Keratinocyte (primary cell): ENCODE measurements at regions not wholly inside any gene's neighbourhood (a gene's known extent, or its start where the extent isn't known, plus 50 kb on each side); places are given as distances from the start of the nearest gene placed in this dataset.

Source experiments
- DNase-seq: peaks from one replicate; pipeline ENCODE4 v3.0.0-alpha.2; 2011; ENCODE audit warnings: low read depth, missing footprints, low spot score
- FAIRE-seq: peaks from 2 replicates; lab custom pipeline; 2011; peaks lifted over from hg19 to GRCh38; lab: Jason Lieb, UNC
- H2AFZ ChIP-seq: 2 replicates; pipeline ENCODE4 v1.6.0; 2012; ENCODE audit warnings: low read length, control low read depth, inconsistent platforms; ENCODE audit not compliant: control insufficient read depth
- H3K27ac ChIP-seq: 2 replicates; pipeline ENCODE4 v1.5.1; 2011; ENCODE audit warnings: low read length; ENCODE audit not compliant: control insufficient read depth, insufficient read depth
- H3K27me3 ChIP-seq: 3 replicates; pipeline ENCODE4 v1.6.0; 2011; ENCODE audit warnings: low read length; ENCODE audit not compliant: control insufficient read depth, insufficient read depth; ENCODE audit errors: extremely low read depth
- H3K36me3 ChIP-seq, 2 experiments: 2 replicates in 1 of 2; 3 replicates in 1 of 2; pipeline ENCODE4 v1.5.1; 2011; ENCODE audit warnings: low read length in 2 of 2, mild to moderate bottlenecking in 1 of 2; ENCODE audit not compliant: control insufficient read depth in 2 of 2, insufficient read depth in 2 of 2; ENCODE audit errors: extremely low read depth in 1 of 2
- H3K4me1 ChIP-seq: 3 replicates; pipeline ENCODE4 v1.5.1; 2011; ENCODE audit warnings: low read length; ENCODE audit not compliant: control insufficient read depth, insufficient read depth; ENCODE audit errors: extremely low read depth
- H3K4me2 ChIP-seq: 3 replicates; pipeline ENCODE4 v1.6.0; 2011; ENCODE audit warnings: low read depth, low read length; ENCODE audit not compliant: control insufficient read depth, insufficient read depth; ENCODE audit errors: extremely low read depth
- H3K4me3 ChIP-seq, 3 experiments: fragments of 200-600 bp in 1 of 3; sonication (generic) in 1 of 3; 2 replicates in 2 of 3; 3 replicates in 1 of 3; pipeline ENCODE4 v1.5.1; 2011 to 2016; ENCODE audit warnings: low read length in 3 of 3, mild to moderate bottlenecking in 3 of 3, control low read depth in 2 of 3, inconsistent platforms in 1 of 3, low read depth in 1 of 3, mixed read lengths in 1 of 3, mixed run types in 1 of 3, moderate library complexity in 1 of 3; ENCODE audit not compliant: control insufficient read depth in 2 of 3, insufficient read depth in 2 of 3; ENCODE audit errors: extremely low read depth in 1 of 3
- H3K79me2 ChIP-seq: 2 replicates; pipeline ENCODE4 v1.6.0; 2012; ENCODE audit warnings: low read length; ENCODE audit not compliant: control insufficient read depth, insufficient read depth
- H3K9ac ChIP-seq: 3 replicates; pipeline ENCODE4 v1.6.0; 2011; ENCODE audit warnings: low read length; ENCODE audit not compliant: control insufficient read depth, insufficient read depth; ENCODE audit errors: extremely low read depth
- H3K9me1 ChIP-seq: 3 replicates; pipeline ENCODE4 v1.6.0; 2011; ENCODE audit warnings: low read length; ENCODE audit not compliant: control insufficient read depth, insufficient read depth; ENCODE audit errors: extremely low read depth
- H3K9me3 ChIP-seq: 2 replicates; pipeline ENCODE4 v1.5.1; 2012; ENCODE audit warnings: low read depth, low read length; ENCODE audit not compliant: control insufficient read depth
- H4K20me1 ChIP-seq: 3 replicates; pipeline ENCODE4 v1.6.0; 2011; ENCODE audit warnings: low read length; ENCODE audit not compliant: control insufficient read depth, insufficient read depth; ENCODE audit errors: extremely low read depth
- EZH2 ChIP-seq: IDR thresholded peaks from one replicate; pipeline ENCODE4 v1.6.1; 2012; ENCODE audit warnings: inconsistent platforms, mild to moderate bottlenecking, low read length, moderate library complexity
- dilution Hi-C: fragments of 300-500 bp; cut with MboI; formaldehyde crosslinking; loops from one replicate; pipeline ENCODE4 v1.7.0; 2020; ENCODE audit warnings: low sequenced_read_pairs; ENCODE audit not compliant: extremely low pct_ligation_motif_present
- TF ChIP-seq, protein P1 (sequence below), 3 experiments: IDR thresholded peaks in 1 of 3; conservative IDR thresholded peaks in 1 of 3; optimal IDR thresholded peaks in 1 of 3; 2 replicates in 2 of 3; 3 replicates in 1 of 3; pipeline versions ENCODE3 to v1.5.1; 2011; ENCODE audit warnings: low read length in 3 of 3, mild to moderate bottlenecking in 3 of 3, moderate library complexity in 2 of 3, control low read depth in 1 of 3, inconsistent platforms in 1 of 3; ENCODE audit not compliant: insufficient read depth in 2 of 3; ENCODE audit errors: extremely low read depth in 1 of 3

DNA sequence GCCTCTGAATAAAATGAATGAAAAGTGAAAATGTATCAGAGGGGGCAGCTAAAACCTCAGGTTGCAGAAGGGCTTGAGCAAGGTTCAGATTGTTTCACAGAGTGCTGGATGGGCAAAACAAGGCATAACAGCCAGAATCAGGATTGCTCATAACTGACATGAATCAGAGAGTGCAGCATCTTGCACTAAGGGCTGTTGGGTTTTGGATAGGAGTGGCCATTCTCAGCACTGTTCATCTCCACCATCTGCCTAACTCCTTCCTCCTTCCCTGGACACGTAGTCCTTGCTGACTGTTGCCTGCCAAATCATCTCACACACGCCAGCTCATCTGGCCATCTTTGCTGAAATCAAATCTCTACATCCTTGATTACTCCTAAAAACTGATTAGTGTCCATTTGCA, 75.3 kb upstream of the C1QTNF7 start:
- no peak for FAIRE-seq

DNA sequence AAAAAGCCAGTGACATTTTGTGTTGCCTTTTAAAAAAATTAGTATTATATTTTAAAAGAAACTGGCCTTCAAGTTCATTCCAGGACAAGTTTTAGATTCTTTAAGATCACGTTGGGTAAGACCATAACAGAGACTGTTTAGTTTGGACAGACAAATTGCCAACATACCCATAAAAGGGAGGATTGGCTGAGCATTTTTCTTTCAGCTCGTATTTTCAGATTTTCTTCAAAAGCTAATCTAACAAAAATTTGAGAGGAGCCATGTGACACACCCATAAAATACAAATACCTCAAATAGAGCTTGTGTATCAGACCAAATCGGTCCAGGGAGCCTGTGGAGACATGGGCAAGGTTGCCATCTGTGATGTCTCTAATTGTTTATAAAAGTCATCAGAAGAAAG, 74.6 kb upstream of the C1QTNF7 start:
- H3K9ac ChIP-seq = no peak overlapping the region
- no peak overlapping the region for H2AFZ ChIP-seq
- no peak for FAIRE-seq
- DNase-seq = no peak
- no peak overlapping the region for H3K4me2 ChIP-seq
- H3K9me3 ChIP-seq = no peaks in the 10 kb centered on the region
- no peaks in the 10 kb centered on the region for H4K20me1 ChIP-seq
- no peak overlapping the region for H3K4me3 ChIP-seq
- no peaks in the 10 kb centered on the region for H3K27me3 ChIP-seq
- TF ChIP-seq, protein P1, sequence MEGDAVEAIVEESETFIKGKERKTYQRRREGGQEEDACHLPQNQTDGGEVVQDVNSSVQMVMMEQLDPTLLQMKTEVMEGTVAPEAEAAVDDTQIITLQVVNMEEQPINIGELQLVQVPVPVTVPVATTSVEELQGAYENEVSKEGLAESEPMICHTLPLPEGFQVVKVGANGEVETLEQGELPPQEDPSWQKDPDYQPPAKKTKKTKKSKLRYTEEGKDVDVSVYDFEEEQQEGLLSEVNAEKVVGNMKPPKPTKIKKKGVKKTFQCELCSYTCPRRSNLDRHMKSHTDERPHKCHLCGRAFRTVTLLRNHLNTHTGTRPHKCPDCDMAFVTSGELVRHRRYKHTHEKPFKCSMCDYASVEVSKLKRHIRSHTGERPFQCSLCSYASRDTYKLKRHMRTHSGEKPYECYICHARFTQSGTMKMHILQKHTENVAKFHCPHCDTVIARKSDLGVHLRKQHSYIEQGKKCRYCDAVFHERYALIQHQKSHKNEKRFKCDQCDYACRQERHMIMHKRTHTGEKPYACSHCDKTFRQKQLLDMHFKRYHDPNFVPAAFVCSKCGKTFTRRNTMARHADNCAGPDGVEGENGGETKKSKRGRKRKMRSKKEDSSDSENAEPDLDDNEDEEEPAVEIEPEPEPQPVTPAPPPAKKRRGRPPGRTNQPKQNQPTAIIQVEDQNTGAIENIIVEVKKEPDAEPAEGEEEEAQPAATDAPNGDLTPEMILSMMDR (optimal IDR thresholded peaks at IDR 0.05 in 1 of 3, IDR thresholded peaks at IDR 0.05 in 1 of 3, conservative IDR thresholded peaks at IDR 0.05 in 1 of 3; ENCODE audit: extremely low read depth in 1 of 3, insufficient read depth in 2 of 3, low read length in 3 of 3) = no peak
- TF ChIP-seq EZH2 = no peak
- H3K9me1 ChIP-seq = no peaks in the 10 kb centered on the region
- peaks cover 11% of the 10 kb centered on the region for H3K4me1 ChIP-seq
- no peaks in the 10 kb centered on the region for H3K36me3 ChIP-seq
- H3K79me2 ChIP-seq = no peaks in the 10 kb centered on the region
- no peak overlapping the region for H3K27ac ChIP-seq
- dilution Hi-C loops = no loop called here

More for the DNA sequence above, 75.3 kb upstream of the C1QTNF7 start:
- Histone ChIP-seq H4K20me1 (no peaks in the 10 kb centered on the region), H3K27me3 (no peaks in the 10 kb centered on the region), H3K4me2 (no peak overlapping the region), H3K9me3 (no peaks in the 10 kb centered on the region), H3K36me3 (no peaks in the 10 kb centered on the region), H3K4me3 (no peak overlapping the region), H3K27ac (no peak overlapping the region), H3K9me1 (no peaks in the 10 kb centered on the region), H3K4me1 (peaks cover 12% of the 10 kb centered on the region), H3K79me2 (no peaks in the 10 kb centered on the region), H2AFZ (no peak overlapping the region), H3K9ac (no peak overlapping the region)
- TF ChIP-seq, protein P1 (optimal IDR thresholded peaks at IDR 0.05 in 1 of 3, IDR thresholded peaks at IDR 0.05 in 1 of 3, conservative IDR thresholded peaks at IDR 0.05 in 1 of 3; ENCODE audit: extremely low read depth in 1 of 3, insufficient read depth in 2 of 3, low read length in 3 of 3) = no peak
- no peak for TF ChIP-seq EZH2
- dilution Hi-C loops = no loop called here
- no peak for DNase-seq
